GM18907 (cell line): ENCODE measurements at regions not wholly inside any gene's neighbourhood (a gene's known extent, or its start where the extent isn't known, plus 50 kb on each side); places are given as distances from the start of the nearest gene placed in this dataset.
"Not testable (repeated sequence)": the region's sequence is repeated elsewhere in the genome, so short reads cannot be mapped to it uniquely, and the experiment has no call there.

Experiments used
- ATAC-seq: cut with Tn5 transposase; IDR thresholded peaks from one replicate; pipeline ENCODE4 v1.9.1; 2021; ENCODE audit warnings: mild to moderate bottlenecking, moderate library complexity; ENCODE audit not compliant: unreplicated experiment

- ATAC-seq, result no peak
Measured at GRCh38 chr10:28137907-28138880, 139.3 kb upstream of the ODAD2 start.

- ATAC-seq, result no peak
Measured at GRCh38 chr10:28135258-28135657, 136.4 kb upstream of the ODAD2 start.

DNA sequence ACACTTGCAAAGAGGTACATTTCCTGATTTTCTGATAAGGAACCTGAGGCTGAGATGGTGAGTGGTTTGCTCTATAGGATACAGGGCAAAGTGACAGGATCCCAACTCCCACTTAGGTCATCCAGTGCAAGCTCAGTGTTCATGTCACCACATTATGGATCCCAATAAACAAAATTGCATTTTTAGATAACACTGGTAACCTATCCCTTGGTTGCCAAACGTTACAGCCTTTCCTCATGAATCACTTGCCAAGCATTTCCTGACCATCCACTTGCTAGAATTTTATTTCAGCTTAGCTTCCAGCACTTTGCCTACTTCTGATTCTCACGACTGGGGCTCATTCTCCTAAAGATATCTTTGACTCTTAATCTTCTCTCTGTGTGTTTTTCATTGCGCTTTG, 131.4 kb upstream of the ODAD2 start:
- no peak for ATAC-seq

- ATAC-seq, result no peak
Measured at GRCh38 chr10:28127881-28128280, 129.0 kb upstream of the ODAD2 start.

DNA sequence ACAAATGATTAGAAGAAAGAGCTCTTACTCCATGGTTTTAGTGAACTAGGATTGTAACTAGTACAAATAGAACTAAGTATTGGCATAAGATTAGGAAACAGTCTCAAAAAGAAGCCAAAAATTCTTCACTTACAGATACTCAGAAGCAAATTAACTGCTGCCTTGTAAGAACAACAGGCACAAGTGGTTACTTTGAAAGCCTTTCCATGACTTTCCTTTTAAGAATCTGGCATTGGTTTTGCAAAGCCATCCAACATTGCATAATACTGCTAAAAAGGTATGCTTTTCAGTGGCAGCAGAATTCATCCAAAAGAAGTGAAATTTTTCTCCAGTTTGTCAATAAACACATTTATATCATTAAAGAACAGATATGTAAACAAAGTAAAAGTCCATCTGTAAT, 126.8 kb upstream of the ODAD2 start:
- ATAC-seq, result no peak

GRCh38 chr10:28120795-28121194, 121.9 kb upstream of the ODAD2 start:
- no peak for ATAC-seq

- ATAC-seq, result no peak
Measured at GRCh38 chr10:28120043-28120749, 121.3 kb upstream of the ODAD2 start.

DNA sequence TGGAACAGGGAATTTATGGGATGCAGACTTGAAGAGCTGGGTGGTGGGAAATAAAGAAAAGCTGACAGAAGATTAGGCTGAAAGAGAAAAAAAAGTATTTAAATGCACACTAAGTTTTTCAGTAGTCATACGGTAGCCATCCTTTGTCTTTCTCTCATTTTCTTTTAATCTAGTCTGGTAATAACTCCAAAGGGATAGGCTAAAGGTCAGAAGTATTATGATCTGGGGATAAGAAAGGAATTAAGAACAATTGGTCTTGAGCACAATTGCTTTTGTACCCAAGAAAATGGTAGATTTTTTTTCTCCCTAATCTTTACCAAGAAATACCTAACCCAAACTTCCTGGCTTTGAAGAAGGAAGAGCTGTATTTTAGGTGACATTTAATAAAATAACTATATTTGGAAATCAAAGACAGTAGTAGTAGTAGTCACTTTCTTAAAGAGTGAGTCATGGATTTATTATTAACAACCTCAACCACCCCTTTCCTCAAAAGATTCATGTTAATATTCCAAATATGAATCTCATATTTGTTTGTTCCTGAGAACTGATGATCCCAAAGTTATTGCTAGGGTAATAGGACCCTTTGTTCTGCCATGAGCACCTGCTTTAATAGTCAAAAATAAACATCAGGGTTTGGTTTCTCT, 120.2 kb upstream of the ODAD2 start:
- ATAC-seq, result no peak

DNA sequence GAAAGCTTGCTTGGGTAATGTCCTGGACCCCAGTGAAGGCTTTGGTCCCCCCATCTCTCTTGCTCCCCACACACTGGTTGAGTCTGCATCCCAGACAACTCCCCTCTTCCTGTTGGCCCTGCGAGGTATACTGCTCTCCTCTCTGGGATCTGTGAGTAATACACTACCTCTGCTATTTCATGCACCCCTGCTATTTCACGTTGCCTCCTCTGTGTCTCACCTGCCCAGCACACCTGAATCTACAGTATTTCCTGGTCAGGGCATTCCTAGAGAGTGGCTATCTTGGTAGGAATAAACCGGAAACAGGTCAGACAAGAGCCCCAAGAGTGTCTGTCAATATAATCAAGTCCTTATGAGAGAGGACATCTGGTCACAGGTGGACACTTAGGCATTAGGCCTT, 114.3 kb upstream of the ODAD2 start:
- no peak for ATAC-seq

DNA sequence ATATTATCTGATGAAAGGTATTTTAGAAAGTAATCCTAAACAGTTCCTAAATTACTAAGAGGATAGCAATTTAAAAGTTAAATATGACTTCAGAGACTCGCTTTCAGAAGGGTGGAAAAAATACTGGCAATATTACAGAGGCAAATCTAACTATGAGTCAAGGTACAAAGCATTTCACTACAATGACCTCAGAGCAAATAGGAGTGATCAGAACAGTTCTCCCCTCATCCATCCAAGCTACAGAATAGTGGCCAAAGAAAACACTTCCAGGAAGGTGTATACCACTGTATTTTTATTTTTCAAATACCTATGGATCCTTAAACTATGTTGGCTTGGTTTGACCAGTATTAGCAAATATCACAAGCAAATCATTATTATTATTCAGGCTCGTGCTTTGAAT, 112.8 kb upstream of the ODAD2 start:
- no peak for ATAC-seq

DNA sequence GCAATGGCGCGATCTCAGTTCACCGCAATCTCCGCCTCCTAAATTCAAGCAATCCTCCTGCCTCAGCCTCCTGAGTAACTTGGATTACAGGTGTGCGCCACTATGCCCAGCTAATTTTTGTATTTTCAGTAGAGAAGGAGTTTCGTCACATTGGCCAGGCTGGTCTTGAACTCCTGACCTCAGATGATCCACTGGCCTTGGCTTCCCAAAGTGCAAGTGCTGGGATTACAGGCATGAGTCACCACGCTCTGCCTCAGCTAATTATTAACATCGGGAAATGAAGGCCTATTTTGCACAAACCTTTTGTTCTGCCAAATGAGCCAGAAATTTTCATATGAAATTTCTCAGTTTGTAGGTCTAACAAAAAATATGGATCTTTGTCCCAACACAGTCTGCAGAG, 106.7 kb upstream of the ODAD2 start:
- no peak for ATAC-seq

DNA sequence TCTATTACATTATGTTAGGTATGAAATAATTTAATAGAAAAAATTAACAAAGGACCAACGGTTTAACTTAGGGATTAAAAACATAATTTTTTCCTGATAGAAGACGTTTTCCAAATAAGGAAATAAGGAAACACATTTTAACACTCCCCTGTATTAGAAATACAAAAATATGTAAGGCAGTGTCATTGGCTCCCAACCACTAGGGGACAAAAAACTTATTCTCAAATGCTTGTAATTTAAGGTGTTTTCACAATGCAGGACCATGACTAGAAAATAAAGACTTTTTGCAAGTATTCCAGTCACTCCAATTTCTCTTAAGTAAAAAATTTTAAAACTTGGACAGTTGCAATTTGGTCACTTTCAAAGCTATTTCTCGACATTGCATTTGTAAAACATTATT, 98.8 kb upstream of the ODAD2 start:
- ATAC-seq, result no peak

GRCh38 chr10:28095791-28096378, 97.0 kb upstream of the ODAD2 start:
- no peak for ATAC-seq

DNA sequence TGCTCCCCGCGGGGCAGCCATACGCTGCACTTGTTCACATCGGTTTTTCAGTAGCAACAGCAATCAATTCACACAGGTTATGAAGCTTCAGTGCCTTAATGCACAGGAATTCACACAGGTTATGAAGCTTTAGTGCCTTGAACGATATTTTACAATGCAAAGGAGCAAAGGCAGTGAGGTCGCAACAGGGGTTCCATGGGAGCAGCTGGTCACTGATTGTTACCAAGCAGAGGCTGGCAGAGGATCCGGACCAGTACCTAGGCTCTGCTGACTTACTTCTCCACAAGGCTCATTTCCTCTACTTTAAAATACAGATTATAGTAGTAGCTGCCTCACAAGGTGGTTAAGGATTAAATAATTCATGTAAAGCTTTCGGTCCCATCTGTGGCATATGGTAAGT, 95.2 kb upstream of the ODAD2 start:
- ATAC-seq, result no peak

DNA sequence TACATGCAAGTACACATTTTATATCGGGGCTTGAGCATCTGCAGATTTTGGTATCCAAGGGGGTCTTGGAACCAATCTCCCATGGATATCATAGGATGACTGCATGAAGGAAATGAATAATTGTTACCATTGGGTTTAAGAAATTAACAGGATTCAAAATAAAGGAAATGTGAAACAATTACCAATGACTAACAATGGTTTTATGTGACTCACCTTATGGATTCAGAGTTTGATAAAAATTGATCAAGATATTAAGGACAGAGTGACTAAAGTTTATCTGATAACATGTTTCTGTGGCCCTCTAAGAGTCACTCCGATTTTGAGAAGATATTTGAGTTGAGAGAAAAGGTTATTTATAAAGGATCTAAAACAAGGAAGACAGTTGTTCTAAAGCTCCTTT, 93.0 kb upstream of the ODAD2 start:
- no peak for ATAC-seq

DNA sequence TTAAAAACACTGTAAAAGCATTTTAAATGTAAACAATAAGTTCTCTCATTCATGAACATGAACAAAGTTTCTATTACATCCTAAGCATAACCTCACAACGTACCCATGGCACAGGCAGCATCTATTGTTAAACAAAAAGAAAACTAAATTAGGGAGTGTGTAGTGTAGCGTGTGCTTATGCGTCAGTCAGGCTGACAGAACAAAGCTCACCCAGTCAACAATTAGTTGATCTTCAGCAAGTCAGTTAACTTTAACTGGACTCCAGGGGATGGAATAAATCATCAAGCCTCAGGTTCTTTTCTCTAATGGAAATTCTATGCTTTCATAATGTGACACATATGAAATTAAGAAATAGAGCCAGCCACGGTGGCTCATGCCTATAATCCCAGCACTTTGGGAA, 91.6 kb upstream of the ODAD2 start:
- no peak for ATAC-seq

DNA sequence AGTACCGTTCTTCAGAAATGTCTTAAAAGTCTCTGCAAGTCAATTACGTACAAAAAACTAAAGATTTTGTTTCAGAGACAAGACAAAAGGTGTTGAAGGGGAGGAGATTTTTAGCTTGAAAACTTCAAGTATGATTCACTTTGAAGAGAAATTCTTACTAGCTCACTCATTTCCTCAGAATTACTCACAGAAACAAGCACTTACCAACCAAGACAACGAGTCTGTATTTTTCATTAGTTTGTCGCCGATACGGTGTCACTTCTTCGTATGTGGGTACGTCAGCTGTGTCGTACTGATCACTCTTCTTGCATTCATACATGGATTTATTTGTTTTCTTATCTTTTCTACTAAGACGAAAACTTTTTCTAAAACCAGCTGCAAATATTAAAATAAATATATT, 90.6 kb upstream of the ODAD2 start:
- ATAC-seq, result no peak

GRCh38 chr10:28087661-28088351, 88.9 kb upstream of the ODAD2 start:
- ATAC-seq, result no peak

DNA sequence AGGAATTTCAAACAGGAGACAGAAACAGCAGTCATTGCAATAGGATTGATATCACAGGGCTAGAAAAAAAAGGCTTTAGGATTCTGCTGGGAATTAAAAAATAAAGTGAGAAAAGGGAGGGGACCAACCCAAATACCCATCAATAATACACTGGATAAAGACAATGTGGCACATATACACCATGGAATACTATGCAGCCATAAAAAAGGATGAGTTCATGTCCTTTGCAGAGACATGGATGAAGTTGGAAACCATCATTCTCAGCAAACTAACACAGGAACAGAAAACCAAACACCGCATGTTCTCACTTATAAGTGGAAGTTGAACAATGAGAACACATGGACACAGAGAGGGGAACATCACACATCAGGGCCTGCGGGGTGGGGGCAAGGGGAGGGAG, 86.9 kb upstream of the ODAD2 start:
- not testable (repeated sequence) for ATAC-seq

GRCh38 chr10:28082885-28083284, 84.0 kb upstream of the ODAD2 start:
- no peak for ATAC-seq

- no peak for ATAC-seq
Measured at GRCh38 chr10:28082316-28082715, 83.4 kb upstream of the ODAD2 start.
